H54 (cell line): ENCODE measurements at regions not wholly inside any gene's neighbourhood (a gene's known extent, or its start where the extent isn't known, plus 50 kb on each side); places are given as distances from the start of the nearest gene placed in this dataset.
"Not testable (repeated sequence)": the region's sequence is repeated elsewhere in the genome, so short reads cannot be mapped to it uniquely, and the experiment has no call there.

Experiments used
- DNase-seq: peaks from one replicate; pipeline ENCODE4 v3.0.0; 2011; ENCODE audit warnings: low spot score, mixed read lengths; ENCODE audit not compliant: insufficient read length
- FAIRE-seq: peaks from 3 replicates; lab custom pipeline; 2011; peaks lifted over from hg19 to GRCh38; lab: Jason Lieb, UNC
- POLR2A ChIP-seq: IDR thresholded peaks from 2 replicates; pipeline ENCODE4 v1.6.1; 2011; ENCODE audit warnings: low read depth, mild to moderate bottlenecking, low read length

- DNase-seq (no peak), FAIRE-seq (no peak)
- TF ChIP-seq POLR2A, result no peak
Observed at GRCh38 chr10:34028936-34029335, 694.5 kb upstream of the NRP1 start.

DNA sequence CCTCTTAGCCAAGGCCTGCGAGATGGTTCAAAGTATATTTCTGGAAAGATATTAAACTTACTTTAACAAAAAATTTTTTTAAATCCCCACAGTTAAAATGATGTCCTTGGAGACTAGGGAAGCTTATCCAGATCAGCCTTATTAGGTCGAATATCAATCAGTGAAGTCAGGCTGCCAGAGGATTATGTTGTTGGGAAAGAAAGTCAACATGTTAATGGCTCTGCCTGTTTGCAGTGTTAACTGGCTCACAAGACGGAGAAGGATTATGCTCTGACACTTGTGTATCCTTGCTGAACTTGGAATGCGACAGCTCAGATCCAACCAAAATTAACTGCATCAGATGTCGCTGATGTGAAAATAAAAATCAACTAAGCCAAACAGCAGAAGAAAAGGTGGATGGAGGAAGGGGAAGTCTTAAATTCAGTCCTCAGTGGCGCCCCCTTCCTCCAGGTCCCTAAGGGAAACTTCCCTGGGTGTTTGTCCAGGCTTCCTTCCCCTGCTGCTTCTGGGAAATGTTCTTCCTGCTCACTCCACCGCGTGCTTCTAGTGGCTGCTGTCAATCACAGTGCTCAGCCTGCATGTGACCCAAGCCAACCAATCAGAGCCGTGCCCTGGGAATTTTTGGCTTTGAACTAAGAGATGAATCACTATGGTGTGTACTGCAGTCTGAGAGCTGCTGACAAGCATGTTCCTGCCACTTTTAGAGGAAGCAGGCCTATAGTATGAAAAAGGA lies 690.4 kb upstream of the NRP1 start:
- DNase-seq, result no peak
- TF ChIP-seq POLR2A, result no peak
- no peak for FAIRE-seq

DNA sequence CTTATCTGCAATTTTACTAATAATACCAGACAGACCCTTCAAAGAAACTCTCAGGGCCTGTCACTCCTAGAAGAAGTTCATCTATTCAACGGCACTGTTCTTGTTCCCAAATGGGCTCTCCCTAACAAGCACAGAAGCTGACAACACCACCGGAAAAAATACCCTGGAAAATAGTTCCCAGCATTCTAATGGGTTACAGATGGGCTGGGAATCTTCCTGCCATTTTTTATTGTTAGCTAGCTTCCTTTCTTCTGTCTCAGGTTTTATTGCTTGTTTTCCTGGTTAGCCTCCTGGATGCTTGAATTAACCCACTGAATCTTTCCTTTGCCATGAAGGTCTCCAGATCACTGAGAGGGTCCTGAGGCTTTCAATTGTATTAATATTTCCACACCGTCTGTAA lies 689.8 kb upstream of the NRP1 start:
- DNase-seq (no peak), FAIRE-seq (no peak)
- no peak for TF ChIP-seq POLR2A

DNA sequence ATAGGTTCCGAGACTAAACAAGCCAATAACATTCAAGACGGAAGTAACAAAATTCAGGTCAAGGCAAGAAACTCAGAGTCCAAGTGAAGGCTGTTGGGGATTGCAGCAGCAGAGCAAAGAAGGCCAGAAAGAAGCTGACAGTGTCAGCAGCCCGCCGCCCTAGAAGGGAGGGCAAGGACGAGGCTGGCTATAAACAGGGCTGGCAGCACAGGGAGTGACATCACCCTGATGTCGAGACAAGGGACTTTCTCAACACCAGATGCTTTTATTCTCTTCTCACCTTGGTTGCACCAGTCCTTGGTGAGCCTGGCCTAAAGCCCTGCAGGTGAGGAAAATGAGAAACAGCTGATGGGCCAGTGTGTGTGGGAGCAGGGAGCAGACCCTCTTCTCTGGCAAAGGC lies 687.7 kb upstream of the NRP1 start:
- FAIRE-seq, result no peak
- TF ChIP-seq POLR2A, result no peak
- DNase-seq, result no peak

DNA sequence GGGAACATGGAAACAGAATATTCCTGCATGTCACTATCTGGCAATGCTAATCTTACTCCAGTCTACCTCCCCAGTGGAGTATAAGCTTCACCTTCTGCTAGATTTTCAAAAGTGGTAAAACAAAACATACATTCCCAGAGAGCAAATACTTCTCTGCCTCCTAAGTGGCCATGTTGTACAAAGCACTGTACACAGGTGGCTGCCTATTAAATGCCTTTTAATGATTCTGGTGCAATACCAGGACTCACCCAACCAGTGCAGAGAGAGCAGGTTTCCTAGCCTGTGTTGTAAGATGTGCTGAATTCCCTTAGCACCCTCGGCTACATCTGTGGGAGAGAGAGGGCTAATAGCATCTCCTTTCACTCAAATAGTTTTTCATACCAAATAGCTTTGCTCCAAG lies 684.3 kb upstream of the NRP1 start:
- no peak for TF ChIP-seq POLR2A
- no peak for DNase-seq
- FAIRE-seq, result no peak

- TF ChIP-seq POLR2A, result no peak
- DNase-seq (peak; percentile 26), FAIRE-seq (peak; percentile 48)
Observed at GRCh38 chr10:34018129-34018528, 683.7 kb upstream of the NRP1 start.

GRCh38 chr10:34017281-34017680 lies 682.8 kb upstream of the NRP1 start:
- no peak for TF ChIP-seq POLR2A
- DNase-seq, result no peak
- FAIRE-seq, result no peak

GRCh38 chr10:34016576-34016975 lies 682.1 kb upstream of the NRP1 start:
- FAIRE-seq (no peak), DNase-seq (no peak)
- no peak for TF ChIP-seq POLR2A

DNA sequence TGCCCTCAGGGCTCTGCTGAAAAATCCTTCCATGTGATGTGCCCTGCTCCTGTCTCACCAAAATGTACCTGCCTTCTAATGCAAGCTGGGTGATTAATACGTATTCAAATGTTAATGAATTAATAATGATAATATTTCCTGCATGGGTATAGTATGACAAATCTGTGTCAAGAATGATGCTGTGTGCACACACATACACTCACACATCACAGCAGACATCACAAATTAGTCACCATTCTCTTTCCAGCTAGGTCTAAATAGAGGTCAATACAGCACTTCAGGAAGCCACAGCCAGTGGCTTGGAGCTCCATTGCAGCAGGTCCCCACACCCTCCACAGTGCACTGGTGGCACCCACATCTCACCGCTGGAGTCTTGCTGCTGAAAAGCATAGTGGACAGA lies 681.2 kb upstream of the NRP1 start:
- FAIRE-seq (no peak), DNase-seq (no peak)
- TF ChIP-seq POLR2A, result no peak

DNA sequence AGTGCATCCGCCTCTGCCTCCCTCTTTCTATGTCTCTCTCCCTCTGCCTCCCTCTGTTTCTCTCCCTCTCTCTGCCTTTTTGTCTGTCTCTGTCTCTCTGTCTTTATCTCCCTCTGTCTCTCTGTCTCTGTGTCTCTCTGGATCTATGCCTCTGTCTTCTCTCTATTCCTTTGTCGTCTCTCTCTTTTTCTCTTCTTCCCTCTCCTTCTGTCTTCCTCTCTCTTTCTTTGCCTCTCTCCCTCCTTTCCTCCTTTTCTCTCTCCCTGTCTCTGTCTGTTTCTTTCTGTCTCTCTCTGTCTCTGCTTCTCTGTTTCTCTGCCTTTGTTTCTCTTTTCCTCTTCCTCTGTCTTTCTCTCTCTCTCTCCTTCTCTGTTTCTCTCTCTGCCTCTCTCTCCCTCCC lies 678.8 kb upstream of the NRP1 start:
- no peak for DNase-seq
- no peak for FAIRE-seq
- no peak for TF ChIP-seq POLR2A

GRCh38 chr10:34010891-34011290 lies 676.4 kb upstream of the NRP1 start:
- no peak for DNase-seq
- no peak for FAIRE-seq
- TF ChIP-seq POLR2A, result no peak

- not testable (repeated sequence) for DNase-seq, FAIRE-seq
Observed at GRCh38 chr10:34010228-34010627, 675.8 kb upstream of the NRP1 start.

DNA sequence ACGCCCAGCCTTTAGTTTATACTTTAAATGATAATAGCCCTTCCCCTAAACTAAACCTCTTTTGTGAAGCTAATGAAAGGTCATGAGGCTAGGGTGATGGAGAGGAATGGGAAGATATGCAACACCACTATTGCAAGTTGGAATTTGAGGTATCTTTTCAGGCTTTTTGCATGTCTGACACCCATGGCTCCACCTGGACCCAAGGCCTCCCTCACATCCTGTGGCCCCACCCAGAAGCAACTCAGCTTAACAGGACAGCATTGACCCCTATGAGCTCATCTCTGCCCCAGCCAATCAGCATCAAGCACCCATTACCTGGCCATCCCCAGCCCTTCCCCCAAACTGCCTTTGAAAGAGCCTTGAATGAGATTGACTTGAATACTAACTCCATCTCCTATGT lies 674.2 kb upstream of the NRP1 start:
- DNase-seq (no peak), FAIRE-seq (no peak)
- TF ChIP-seq POLR2A, result no peak

GRCh38 chr10:34006471-34006870 lies 672.0 kb upstream of the NRP1 start:
- no peak for DNase-seq
- FAIRE-seq, result no peak
- TF ChIP-seq POLR2A, result no peak

DNA sequence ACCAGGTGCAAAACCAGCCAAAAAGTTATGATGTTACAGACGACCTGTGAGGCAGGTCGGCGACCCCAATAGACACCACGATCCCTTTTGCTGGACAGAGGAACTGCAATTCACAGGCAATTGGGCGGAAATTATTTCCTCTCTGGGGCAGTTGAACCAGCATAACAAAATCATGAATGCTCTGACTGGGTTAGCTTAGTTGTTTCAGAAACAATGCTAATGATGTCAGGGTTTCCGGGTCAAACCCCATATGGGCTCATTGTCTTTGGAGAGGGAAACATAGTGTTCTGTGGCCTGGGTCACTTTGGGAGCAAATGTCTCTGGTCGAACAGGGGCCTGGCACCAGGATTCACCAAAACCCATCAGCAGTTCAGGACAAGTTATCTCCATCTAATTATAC lies 669.1 kb upstream of the NRP1 start:
- no peak for TF ChIP-seq POLR2A
- no peak for FAIRE-seq
- DNase-seq, result no peak

- TF ChIP-seq POLR2A, result no peak
- no peak for DNase-seq
- no peak for FAIRE-seq
Observed at GRCh38 chr10:34002896-34003295, 668.4 kb upstream of the NRP1 start.

DNA sequence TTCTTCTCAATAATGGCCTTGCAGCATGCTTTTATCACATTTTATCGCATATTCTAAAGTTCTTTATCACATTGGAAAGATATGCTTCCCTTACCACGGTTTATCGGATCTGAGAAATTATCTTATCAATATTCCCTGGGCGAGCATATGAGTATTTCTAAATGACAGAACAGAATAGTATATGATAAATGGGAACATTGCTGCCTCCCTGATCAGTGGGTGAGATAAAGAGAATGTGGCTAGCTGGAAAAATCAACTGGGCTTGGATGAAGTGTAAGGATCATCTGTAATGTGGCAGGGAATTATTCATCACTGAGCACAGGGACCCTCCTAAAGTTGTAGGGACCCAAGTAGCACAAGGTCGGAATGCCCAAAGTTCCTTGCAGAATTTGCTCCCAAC lies 667.4 kb upstream of the NRP1 start:
- no peak for TF ChIP-seq POLR2A
- DNase-seq (no peak), FAIRE-seq (no peak)
